SK-N-SH treated with all-trans-retinoic acid at 6 μM for 48 hours (cell line): ENCODE measurements at regions not wholly inside any gene's neighbourhood (a gene's known extent, or its start where the extent isn't known, plus 50 kb on each side); places are given as distances from the start of the nearest gene placed in this dataset.

Source experiments
- ATAC-seq: fragments of 200-7000 bp; cut with Tn5 transposase; 3 replicates; pipeline ENCODE4 v1.9.1; 2020; ENCODE audit warnings: mild to moderate bottlenecking, moderate library complexity
- CSDC2 ChIP-seq: fragments of 250-450 bp; sonication (Bioruptor Pico); IDR thresholded peaks from 2 replicates; pipeline ENCODE4 v1.5.0; 2020; ENCODE audit warnings: mild to moderate bottlenecking, moderate library complexity
- CSRNP3 ChIP-seq: fragments of 250-450 bp; sonication (Bioruptor Pico); IDR thresholded peaks from 2 replicates; pipeline ENCODE4 v1.5.1; 2021; ENCODE audit warnings: mild to moderate bottlenecking, moderate library complexity
- ESRRG ChIP-seq: fragments of 250-450 bp; sonication (Bioruptor Pico); IDR thresholded peaks from 2 replicates; pipeline ENCODE4 v1.6.1; 2021; ENCODE audit warnings: mild to moderate bottlenecking
- GLIS3 ChIP-seq: fragments of 250-450 bp; sonication (Bioruptor Pico); IDR thresholded peaks from 2 replicates; pipeline ENCODE4 v1.5.0; 2020; ENCODE audit warnings: mild to moderate bottlenecking, moderate library complexity
- ISL1 ChIP-seq: fragments of 250-450 bp; sonication (Bioruptor Pico); IDR thresholded peaks from 2 replicates; pipeline ENCODE4 v2.1.2; 2022; ENCODE audit warnings: mild to moderate bottlenecking, moderate library complexity
- OSR1 ChIP-seq: fragments of 250-450 bp; sonication (Bioruptor Pico); IDR thresholded peaks from 2 replicates; pipeline ENCODE4 v1.8.0; 2022; ENCODE audit warnings: moderate library complexity, mild to moderate bottlenecking, inconsistent platforms
- PATZ1 ChIP-seq: fragments of 250-450 bp; sonication (Bioruptor Pico); IDR thresholded peaks from 2 replicates; pipeline ENCODE4 v1.8.0; 2020; ENCODE audit warnings: mild to moderate bottlenecking, moderate library complexity, borderline replicate concordance
- PPARA ChIP-seq: fragments of 250-450 bp; sonication (Bioruptor Pico); IDR thresholded peaks from 2 replicates; pipeline ENCODE4 v1.5.0; 2020; ENCODE audit warnings: mild to moderate bottlenecking, borderline replicate concordance
- RARB ChIP-seq: fragments of 250-450 bp; sonication (Bioruptor Pico); IDR thresholded peaks from 2 replicates; pipeline ENCODE4 v1.8.0; 2021; ENCODE audit warnings: mild to moderate bottlenecking, moderate library complexity
- SNAI2 ChIP-seq: fragments of 250-450 bp; sonication (Bioruptor Pico); IDR thresholded peaks from 2 replicates; pipeline ENCODE4 v1.5.0; 2020; ENCODE audit warnings: mild to moderate bottlenecking, moderate library complexity
- TCF4 ChIP-seq: fragments of 250-450 bp; sonication (Bioruptor Pico); IDR thresholded peaks from 2 replicates; pipeline ENCODE4 v1.8.0; 2021; ENCODE audit warnings: mild to moderate bottlenecking, moderate library complexity, borderline replicate concordance
- TOX ChIP-seq: fragments of 250-450 bp; sonication (Bioruptor Pico); IDR thresholded peaks from 2 replicates; pipeline ENCODE4 v1.8.0; 2021; ENCODE audit warnings: mild to moderate bottlenecking, moderate library complexity, borderline replicate concordance
- ZC3H10 ChIP-seq: fragments of 250-450 bp; sonication (Bioruptor Pico); IDR thresholded peaks from 2 replicates; pipeline ENCODE4 v1.5.1; 2021; ENCODE audit warnings: mild to moderate bottlenecking, moderate library complexity
- ZFP3 ChIP-seq: fragments of 250-450 bp; sonication (Bioruptor Pico); IDR thresholded peaks from 2 replicates; pipeline ENCODE4 v1.5.0; 2020; ENCODE audit warnings: mild to moderate bottlenecking, moderate library complexity
- ZFP30 ChIP-seq: fragments of 450-650 bp; formaldehyde crosslinking; IDR thresholded peaks from 2 replicates; pipeline ENCODE4 v1.5.0; 2022; ENCODE audit warnings: mild to moderate bottlenecking, moderate library complexity
- ZNF565 ChIP-seq: fragments of 450-650 bp; formaldehyde crosslinking; conservative IDR thresholded peaks from 2 replicates; pipeline ENCODE4 v1.5.0; 2020; ENCODE audit warnings: low read depth, mild to moderate bottlenecking, moderate library complexity
- ZNF70 ChIP-seq: fragments of 450-650 bp; formaldehyde crosslinking; IDR thresholded peaks from 2 replicates; pipeline ENCODE4 v1.5.0; 2020; ENCODE audit warnings: mild to moderate bottlenecking, moderate library complexity
- ZNF8 ChIP-seq: fragments of 450-650 bp; formaldehyde crosslinking; IDR thresholded peaks from 2 replicates; pipeline ENCODE4 v1.5.0; 2020; ENCODE audit warnings: mild to moderate bottlenecking, moderate library complexity
- TF ChIP-seq, protein P1 (sequence below): fragments of 250-450 bp; sonication (Bioruptor Pico); IDR thresholded peaks from 2 replicates; pipeline ENCODE4 v1.8.0; 2021; ENCODE audit warnings: low read depth, mild to moderate bottlenecking, moderate library complexity, borderline replicate concordance
- TF ChIP-seq, protein P2 (sequence below): fragments of 250-450 bp; sonication (Bioruptor Pico); IDR thresholded peaks from 2 replicates; pipeline ENCODE4 v1.5.0; 2020; ENCODE audit warnings: mild to moderate bottlenecking, moderate library complexity
- TF ChIP-seq, protein P3 (sequence below): fragments of 250-450 bp; sonication (Bioruptor Pico); IDR thresholded peaks from 2 replicates; pipeline ENCODE4 v1.5.1; 2020; ENCODE audit warnings: low read depth, mild to moderate bottlenecking, moderate library complexity

- TF ChIP-seq ISL1 (CRISPR knock-in tag): no peak
- TF ChIP-seq ZC3H10 (CRISPR knock-in tag): no peak
Observed at GRCh38 chr4:13306356-13306755, 177.8 kb downstream of the RAB28 start (continued).

- ATAC-seq: no peak
- no peak for TF ChIP-seq CSRNP3
- no peak for TF ChIP-seq ZC3H10 (CRISPR knock-in tag)
- TF ChIP-seq GLIS3 (CRISPR knock-in tag): no peak
- TF ChIP-seq SNAI2: no peak
- TF ChIP-seq ZNF565 (CRISPR knock-in tag): no peak
- TF ChIP-seq PATZ1 (CRISPR knock-in tag): no peak
- TF ChIP-seq TCF4 (CRISPR knock-in tag): no peak
- TF ChIP-seq ZNF70 (CRISPR knock-in tag): no peak
- no peak for TF ChIP-seq PPARA (CRISPR knock-in tag)
- no peak for TF ChIP-seq CSDC2 (CRISPR knock-in tag)
- TF ChIP-seq, protein P1, sequence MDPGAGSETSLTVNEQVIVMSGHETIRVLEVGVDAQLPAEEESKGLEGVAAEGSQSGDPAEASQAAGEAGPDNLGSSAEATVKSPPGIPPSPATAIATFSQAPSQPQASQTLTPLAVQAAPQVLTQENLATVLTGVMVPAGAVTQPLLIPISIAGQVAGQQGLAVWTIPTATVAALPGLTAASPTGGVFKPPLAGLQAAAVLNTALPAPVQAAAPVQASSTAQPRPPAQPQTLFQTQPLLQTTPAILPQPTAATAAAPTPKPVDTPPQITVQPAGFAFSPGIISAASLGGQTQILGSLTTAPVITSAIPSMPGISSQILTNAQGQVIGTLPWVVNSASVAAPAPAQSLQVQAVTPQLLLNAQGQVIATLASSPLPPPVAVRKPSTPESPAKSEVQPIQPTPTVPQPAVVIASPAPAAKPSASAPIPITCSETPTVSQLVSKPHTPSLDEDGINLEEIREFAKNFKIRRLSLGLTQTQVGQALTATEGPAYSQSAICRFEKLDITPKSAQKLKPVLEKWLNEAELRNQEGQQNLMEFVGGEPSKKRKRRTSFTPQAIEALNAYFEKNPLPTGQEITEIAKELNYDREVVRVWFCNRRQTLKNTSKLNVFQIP: no peak
- no peak for TF ChIP-seq ZNF8
- TF ChIP-seq, protein P2, sequence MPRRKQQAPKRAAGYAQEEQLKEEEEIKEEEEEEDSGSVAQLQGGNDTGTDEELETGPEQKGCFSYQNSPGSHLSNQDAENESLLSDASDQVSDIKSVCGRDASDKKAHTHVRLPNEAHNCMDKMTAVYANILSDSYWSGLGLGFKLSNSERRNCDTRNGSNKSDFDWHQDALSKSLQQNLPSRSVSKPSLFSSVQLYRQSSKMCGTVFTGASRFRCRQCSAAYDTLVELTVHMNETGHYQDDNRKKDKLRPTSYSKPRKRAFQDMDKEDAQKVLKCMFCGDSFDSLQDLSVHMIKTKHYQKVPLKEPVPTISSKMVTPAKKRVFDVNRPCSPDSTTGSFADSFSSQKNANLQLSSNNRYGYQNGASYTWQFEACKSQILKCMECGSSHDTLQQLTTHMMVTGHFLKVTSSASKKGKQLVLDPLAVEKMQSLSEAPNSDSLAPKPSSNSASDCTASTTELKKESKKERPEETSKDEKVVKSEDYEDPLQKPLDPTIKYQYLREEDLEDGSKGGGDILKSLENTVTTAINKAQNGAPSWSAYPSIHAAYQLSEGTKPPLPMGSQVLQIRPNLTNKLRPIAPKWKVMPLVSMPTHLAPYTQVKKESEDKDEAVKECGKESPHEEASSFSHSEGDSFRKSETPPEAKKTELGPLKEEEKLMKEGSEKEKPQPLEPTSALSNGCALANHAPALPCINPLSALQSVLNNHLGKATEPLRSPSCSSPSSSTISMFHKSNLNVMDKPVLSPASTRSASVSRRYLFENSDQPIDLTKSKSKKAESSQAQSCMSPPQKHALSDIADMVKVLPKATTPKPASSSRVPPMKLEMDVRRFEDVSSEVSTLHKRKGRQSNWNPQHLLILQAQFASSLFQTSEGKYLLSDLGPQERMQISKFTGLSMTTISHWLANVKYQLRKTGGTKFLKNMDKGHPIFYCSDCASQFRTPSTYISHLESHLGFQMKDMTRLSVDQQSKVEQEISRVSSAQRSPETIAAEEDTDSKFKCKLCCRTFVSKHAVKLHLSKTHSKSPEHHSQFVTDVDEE (CRISPR knock-in tag): no peak
- TF ChIP-seq RARB (CRISPR knock-in tag): no peak
- TF ChIP-seq, protein P3, sequence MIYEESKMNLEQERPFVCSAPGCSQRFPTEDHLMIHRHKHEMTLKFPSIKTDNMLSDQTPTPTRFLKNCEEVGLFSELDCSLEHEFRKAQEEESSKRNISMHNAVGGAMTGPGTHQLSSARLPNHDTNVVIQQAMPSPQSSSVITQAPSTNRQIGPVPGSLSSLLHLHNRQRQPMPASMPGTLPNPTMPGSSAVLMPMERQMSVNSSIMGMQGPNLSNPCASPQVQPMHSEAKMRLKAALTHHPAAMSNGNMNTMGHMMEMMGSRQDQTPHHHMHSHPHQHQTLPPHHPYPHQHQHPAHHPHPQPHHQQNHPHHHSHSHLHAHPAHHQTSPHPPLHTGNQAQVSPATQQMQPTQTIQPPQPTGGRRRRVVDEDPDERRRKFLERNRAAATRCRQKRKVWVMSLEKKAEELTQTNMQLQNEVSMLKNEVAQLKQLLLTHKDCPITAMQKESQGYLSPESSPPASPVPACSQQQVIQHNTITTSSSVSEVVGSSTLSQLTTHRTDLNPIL (CRISPR knock-in tag): no peak
- no peak for TF ChIP-seq ZFP30 (CRISPR knock-in tag)
- no peak for TF ChIP-seq ZFP3 (CRISPR knock-in tag)
Observed at GRCh38 chr4:13302876-13303275, 181.3 kb downstream of the RAB28 start.

- TF ChIP-seq ZNF565 (CRISPR knock-in tag) (no peak), TOX (CRISPR knock-in tag) (no peak), SNAI2 (no peak), TCF4 (CRISPR knock-in tag) (no peak), OSR1 (CRISPR knock-in tag) (no peak), CSRNP3 (no peak), ESRRG (no peak), ZC3H10 (CRISPR knock-in tag) (no peak)
- ATAC-seq: no peak
Observed at GRCh38 chr4:13299343-13299742, 184.8 kb downstream of the RAB28 start.
